ENCODE measurements at regions not wholly inside any gene's neighbourhood (a gene's known extent, or its start where the extent isn't known, plus 50 kb on each side); places are given as distances from the start of the nearest gene placed in this dataset.
"Not testable (repeated sequence)": the region's sequence is repeated elsewhere in the genome, so short reads cannot be mapped to it uniquely, and the experiment has no call there.

DNA sequence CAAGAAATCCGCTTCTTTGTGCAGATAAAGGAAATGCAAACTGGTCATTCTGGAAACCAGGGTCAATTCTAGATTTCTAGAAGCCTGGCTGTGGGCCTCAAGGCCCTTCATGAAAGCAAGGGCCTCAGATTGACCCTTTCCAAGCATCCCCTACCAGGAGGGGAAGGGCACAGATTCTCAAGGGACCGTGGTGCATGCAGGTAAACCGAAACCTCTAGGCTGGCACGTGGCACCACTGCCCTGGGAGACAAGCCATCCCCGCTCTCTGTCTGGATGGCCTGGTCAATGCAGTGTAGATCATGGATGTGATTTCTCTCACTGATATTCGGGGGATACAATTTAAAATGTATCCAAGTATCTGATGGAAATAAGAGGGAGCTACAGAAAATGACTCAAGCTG lies 69.4 kb downstream of the TOMM20 start:
- DNase-seq: no peak

- no peak for DNase-seq
Measured at GRCh38 chr1:235058695-235059094, 69.9 kb downstream of the TOMM20 start.

DNA sequence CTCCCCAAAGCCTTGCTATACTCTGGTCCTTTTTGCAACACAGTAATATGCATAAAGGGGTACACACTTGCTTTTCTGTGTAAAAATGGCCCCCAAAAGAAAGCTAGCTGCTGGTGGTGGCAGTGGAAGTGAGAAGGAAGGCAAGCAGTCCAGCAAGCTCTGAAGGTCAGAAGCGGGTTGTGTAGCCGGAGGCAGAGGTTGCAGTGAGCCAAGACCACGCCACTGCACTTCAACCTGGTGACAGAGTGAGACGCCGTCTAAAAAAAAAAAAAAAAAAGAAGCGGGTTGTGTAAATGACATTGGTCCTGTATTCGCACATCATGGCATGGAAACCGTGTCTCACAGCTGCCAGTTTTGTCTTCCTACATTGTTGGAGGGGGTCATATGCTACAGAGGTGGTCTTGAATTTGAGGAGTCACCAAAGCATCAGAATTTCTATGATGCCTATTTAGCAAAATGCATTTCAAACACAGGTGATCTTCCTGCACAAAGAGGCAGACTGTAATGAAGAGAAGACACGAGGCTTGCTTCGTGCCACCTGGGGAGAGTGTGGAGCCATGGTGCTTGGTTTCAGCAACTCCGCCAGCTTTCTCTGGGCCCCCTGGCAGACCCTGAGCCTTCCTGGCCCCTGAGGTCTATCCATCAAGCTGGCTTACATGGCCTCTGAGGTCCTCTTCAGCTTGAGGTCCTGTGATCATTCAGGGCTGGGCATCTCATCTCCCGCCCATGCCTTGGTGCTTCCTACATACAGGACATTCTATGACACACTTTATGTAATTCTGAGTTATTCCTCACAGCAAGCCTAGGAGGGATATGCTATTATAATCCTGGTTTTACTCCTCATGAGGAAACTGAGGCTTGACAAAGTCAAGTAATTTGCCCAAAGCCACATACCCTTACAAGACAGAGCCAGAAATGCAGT lies 71.0 kb downstream of the TOMM20 start:
- DNase-seq: no peak

GRCh38 chr1:235056937-235057336 lies 71.7 kb downstream of the TOMM20 start:
- DNase-seq: no peak

DNA sequence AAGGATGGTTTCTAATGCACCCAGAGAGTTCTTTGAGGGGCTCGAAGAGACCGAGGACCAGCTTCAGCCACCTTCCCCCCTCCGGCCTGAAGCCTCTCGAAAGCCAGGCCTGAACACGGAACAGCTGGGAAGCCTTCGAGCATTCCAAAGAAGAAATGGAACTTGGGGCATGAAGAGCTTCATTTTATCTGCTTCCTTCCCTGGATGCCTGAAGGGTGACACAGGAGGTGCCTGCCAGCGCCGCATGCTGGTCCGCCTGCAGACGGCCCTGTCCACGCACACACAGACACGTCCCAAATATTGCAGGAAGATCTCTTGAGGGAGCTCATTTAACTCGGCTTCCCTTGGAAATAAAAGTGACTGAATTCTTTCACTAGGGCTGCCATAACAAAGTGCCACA lies 73.7 kb downstream of the TOMM20 start:
- no peak for DNase-seq

GRCh38 chr1:235054466-235054865 lies 74.2 kb downstream of the TOMM20 start:
- DNase-seq: no peak

DNA sequence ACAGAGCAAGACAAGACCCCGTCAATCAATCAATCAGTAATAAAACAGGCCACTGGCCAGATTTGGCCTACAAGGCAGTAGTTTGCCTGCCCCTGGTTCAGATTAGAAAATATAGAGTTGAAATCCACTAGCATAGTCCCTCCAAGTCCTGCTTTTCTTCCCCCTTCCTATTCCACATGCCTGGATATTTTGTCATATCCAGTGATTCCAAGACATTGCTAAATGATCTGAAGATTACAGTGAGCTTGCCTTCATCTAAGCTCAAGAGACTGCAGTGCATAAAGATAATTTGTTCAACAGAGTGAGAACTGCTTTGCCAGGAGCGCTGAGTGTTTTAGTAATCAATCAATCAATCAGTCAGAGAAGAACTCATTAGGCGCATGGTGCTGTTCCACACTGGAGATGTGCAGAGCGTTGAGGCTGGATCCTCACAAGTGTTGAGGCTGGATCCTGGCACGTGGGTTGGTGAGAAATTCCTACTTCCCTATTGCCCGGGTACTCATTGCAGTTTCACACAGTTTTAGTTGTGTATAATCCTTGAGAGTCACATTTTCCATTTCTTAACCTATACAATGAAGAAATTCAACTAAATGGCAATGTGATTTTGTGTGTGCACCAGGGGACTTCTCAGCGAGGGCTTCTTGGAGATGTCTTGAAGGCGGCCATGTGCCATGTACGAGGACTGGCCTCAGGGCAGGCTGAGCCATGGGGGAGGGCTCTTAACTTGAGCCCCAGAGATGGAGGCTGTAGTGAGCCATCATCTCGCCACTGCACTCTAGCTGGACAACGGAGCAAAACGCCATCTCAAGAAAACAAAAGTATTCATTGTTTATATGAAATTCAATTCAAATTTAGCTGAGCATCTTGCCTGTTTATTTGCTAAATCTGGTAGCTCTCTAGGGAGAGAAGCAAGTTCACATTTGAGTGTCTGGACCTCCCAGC lies 76.3 kb downstream of the TOMM20 start:
- no peak for DNase-seq

- no peak for DNase-seq
Measured at GRCh38 chr1:235051521-235051920, 77.1 kb downstream of the TOMM20 start.

GRCh38 chr1:235050911-235051360 lies 77.7 kb downstream of the TOMM20 start:
- no peak for DNase-seq

DNA sequence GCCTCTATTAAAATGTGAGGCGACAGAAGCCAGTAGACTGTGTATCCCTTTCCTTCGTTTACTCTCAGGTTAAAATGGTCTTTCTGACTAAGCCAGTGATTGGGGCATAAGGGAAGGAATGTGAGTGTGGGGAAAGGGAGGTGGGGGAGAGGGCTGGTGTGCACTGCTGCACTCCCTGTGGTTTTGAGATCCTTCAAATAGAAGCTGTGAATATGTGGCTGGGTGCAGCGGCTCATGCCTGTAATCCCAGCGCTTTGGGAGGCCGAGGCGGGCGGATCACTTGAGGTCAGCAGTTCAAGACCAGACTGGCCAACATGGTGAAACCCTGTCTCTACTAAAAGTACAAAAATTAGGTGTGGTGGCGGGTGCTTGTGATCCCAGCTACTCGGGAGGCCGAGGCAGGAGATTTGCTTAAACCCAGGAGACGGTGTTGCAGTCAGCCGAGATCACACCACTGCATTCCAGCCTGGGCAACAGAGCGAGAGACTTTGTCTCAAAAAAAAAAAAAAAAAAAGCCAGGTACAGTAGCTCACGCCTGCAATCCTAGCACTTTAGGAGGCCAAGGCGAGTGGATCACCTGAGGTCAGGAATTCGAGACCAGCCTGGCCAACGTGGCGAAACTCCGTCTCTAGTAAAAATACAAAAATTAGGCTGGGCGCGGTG lies 78.8 kb downstream of the TOMM20 start:
- not testable (repeated sequence) for DNase-seq

DNA sequence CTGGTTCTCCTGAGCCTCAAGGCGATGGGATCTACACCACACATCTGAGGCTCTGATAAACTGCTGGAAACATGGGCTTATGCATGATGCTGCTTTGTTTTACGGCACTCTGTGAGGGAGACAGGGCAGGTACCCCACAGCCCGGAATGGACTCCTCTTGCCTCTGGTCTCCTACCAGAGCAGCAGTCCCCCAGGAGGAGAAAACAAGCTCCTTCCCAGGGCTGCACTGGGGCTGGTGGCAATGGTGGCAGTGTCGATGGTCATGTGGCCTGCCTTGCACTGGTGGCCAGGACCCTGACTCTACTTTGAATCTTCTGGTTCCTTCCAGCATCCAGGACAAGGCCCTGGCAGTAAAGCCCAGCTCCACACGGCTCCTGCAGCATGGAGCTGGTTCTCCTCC lies 79.4 kb downstream of the TOMM20 start:
- DNase-seq: no peak

DNA sequence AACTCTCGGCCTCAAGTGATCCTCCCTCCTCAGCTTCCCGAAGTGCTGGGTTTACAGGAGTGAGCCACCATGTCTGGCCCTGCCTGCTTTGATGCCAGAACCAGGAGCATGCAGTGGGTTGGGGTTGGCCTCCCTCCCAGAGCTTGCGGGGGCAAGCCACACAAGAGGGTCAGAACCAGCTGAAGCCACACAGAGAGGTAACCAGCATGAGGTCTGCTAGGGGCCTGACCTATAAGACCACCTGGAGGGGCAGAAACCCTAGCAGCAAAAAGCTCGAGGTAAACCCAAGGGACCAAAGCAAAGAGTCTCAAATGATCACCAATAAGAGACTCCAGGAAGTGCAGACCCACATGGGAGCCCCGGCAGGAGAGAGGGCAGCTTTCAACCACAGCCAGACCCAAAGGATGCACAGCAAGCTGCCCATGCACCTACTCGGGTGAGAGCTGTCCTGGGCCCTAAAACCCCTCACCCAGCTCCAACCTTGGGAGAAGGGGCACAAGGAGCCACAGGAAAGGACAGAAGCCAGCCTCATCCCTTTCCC lies 81.2 kb downstream of the TOMM20 start:
- no peak for DNase-seq

DNA sequence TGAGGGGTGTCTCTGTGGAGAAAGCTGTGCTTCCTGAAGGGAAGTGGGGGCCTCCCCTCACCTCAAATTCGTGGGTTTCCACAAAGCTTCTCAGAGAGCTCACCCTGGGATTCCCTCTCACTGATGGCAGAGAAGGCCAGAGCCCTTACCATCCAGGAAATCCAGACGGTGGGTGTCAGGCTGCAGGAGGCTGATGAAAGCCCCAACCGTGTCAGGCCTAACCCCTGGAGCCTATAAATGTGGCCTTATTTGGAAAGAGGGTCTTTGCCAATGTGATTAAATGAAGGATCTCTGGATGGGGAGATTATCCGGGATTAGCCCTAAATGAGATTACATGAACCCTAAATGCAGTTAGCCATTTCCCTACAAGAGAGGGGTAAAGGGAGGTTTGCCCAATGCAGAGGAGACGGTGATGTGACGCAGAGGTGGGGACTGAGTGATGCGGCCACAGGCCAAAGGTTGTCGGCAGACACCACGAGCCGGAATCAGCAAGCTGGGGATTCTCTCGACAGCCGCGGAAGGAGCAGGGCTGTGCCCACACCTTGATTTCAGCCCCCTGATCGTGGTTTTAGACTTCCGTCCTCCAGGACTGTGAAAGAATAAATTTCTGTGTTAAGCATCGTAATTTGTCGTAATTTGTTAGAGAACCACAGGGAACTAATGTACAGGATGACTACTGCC lies 82.6 kb downstream of the TOMM20 start:
- DNase-seq: no peak

- no peak for DNase-seq
Measured at GRCh38 chr1:235045034-235045690, 83.5 kb downstream of the TOMM20 start.

- DNase-seq: no peak
Measured at GRCh38 chr1:235043234-235043633, 85.4 kb downstream of the TOMM20 start.

- no peak for DNase-seq
Measured at GRCh38 chr1:235038701-235039100, 89.9 kb downstream of the TOMM20 start.

DNA sequence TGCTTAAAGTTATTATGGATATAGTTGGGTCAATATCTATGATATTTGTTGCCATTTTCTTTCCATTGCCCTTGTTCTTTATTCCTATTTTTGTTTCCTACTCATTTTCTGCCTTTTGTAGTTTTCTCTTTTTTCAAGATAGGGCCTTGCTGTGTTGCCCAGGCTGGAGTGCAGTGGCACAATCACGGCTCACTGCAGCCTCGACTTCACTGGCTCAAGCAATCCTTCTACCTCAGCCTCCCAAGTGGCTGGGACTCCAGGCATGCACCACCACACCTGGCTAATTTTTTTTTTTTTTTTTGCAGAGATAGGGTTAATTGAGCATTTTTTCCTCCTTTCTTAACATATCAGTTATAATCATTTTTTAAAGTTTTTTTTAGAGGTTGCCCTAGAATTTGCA lies 92.7 kb downstream of the TOMM20 start:
- no peak for DNase-seq

DNA sequence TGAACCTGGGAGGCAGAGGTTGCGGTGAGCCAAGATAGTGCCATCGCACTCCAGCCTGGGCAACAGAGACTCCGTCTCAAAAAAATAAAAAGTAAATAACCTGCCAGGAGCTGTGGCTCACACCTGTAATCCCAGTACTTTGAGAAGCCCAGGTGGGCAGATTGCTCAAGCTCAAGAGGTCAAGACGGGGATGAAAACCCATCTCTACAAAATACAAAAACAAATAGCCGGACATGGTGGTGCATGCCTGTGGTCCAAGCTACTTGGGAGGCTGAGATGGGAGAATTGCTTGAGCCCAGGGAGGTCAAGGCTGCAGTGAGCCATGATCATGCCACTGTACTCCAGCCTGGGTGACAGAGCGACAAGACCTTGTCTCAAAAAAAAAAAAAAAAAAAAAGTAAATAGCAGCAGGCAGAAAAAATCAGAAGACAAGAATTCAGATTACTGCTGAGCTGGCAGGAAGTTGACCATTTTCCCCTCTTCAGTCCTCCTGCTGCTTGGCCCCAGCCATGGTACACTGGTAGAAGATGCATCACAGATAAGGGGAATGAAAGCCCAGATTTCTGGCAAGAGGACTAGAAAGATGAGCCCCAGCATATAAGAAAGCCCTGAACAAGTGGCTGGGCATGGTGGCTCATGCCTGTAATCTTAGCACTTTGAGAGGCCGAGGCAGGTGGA lies 97.6 kb downstream of the TOMM20 start:
- no peak for DNase-seq

GRCh38 chr1:235027862-235028250 lies 100.8 kb downstream of the TOMM20 start:
- DNase-seq: no peak

DNA sequence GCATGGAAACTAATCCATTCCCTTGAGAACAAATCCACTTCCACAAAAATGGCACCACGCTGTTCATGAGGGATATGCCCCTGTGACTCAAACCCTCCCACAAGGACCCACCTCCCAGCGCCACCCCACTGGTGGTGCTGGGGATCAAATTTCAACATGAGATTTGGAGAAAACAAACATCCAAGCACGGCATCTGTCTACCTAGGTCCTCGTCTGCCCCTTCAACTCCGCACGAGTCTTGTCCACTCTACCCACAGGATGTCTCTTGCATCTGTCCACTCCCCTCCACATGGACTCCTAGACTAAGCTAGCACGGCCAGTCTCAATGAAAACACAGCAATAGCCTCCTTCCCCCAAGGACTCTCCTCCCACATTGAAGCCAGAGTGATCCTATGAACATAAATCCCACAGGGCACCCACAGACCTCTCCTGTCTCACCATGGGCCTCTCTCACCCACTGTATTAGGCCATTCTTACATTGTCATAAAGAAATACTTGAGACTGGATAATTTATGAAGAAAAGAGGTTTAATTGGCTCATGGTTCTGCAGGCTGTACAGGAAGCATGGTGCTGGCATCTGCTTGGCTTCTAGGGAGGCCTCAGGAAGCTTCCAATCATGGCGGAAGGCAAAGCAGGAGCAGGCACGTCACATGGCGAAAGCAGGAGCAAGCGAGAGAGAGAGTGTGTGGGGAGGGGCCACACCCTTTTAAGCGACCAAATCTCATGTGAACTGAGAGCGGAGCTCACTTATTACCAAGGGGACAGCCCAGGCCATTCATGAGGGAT lies 101.4 kb downstream of the TOMM20 start:
- DNase-seq: no peak

Measured in central memory CD4-positive, alpha-beta T cell (primary cell).